8988T (cell line): ENCODE measurements at regions not wholly inside any gene's neighbourhood (a gene's known extent, or its start where the extent isn't known, plus 50 kb on each side); places are given as distances from the start of the nearest gene placed in this dataset.

ENCODE experiments used
- DNase-seq: peaks from one replicate; pipeline ENCODE4 v3.0.0; 2011

- DNase-seq = no peak
Observed at GRCh38 chr15:96538491-96538890, 208.0 kb downstream of the NR2F2 start.

GRCh38 chr15:96540283-96540682, 209.8 kb downstream of the NR2F2 start:
- DNase-seq = no peak

GRCh38 chr15:96542130-96542770, 211.8 kb downstream of the NR2F2 start:
- DNase-seq = no peak

GRCh38 chr15:96544162-96544756, 213.8 kb downstream of the NR2F2 start:
- no peak for DNase-seq

GRCh38 chr15:96549136-96549535, 218.6 kb downstream of the NR2F2 start:
- DNase-seq = no peak

- DNase-seq = no peak
Observed at GRCh38 chr15:96551196-96551595, 220.7 kb downstream of the NR2F2 start.

GRCh38 chr15:96551722-96552121, 221.2 kb downstream of the NR2F2 start:
- no peak for DNase-seq

- no peak for DNase-seq
Observed at GRCh38 chr15:96553006-96553405, 222.5 kb downstream of the NR2F2 start.

- no peak for DNase-seq
Observed at GRCh38 chr15:96553451-96553850, 223.0 kb downstream of the NR2F2 start.

- DNase-seq = no peak
Observed at GRCh38 chr15:96553931-96554330, 223.4 kb downstream of the NR2F2 start.

- no peak for DNase-seq
Observed at GRCh38 chr15:96554541-96554940, 224.0 kb downstream of the NR2F2 start.

- DNase-seq = no peak
Observed at GRCh38 chr15:96559087-96559486, 228.6 kb downstream of the NR2F2 start.

- no peak for DNase-seq
Observed at GRCh38 chr15:96559631-96560030, 229.1 kb downstream of the NR2F2 start.

GRCh38 chr15:96560246-96560895, 229.9 kb downstream of the NR2F2 start:
- no peak for DNase-seq

- DNase-seq = no peak
Observed at GRCh38 chr15:96561593-96561992, 231.1 kb downstream of the NR2F2 start.

- DNase-seq = no peak
Observed at GRCh38 chr15:96564546-96564945, 234.0 kb downstream of the NR2F2 start.

GRCh38 chr15:96565266-96565665, 234.8 kb downstream of the NR2F2 start:
- DNase-seq = no peak

- DNase-seq = no peak
Observed at GRCh38 chr15:96574782-96575181, 244.3 kb downstream of the NR2F2 start.

GRCh38 chr15:96576596-96576995, 246.1 kb downstream of the NR2F2 start:
- no peak for DNase-seq

GRCh38 chr15:96578393-96578792, 247.9 kb downstream of the NR2F2 start:
- no peak for DNase-seq

GRCh38 chr15:96581371-96581770, 250.9 kb downstream of the NR2F2 start:
- no peak for DNase-seq

- DNase-seq = no peak
Observed at GRCh38 chr15:96582473-96582872, 252.0 kb downstream of the NR2F2 start.

GRCh38 chr15:96583671-96584070, 253.2 kb downstream of the NR2F2 start:
- DNase-seq = no peak
